ENCODE measurements at regions not wholly inside any gene's neighbourhood (a gene's known extent, or its start where the extent isn't known, plus 50 kb on each side); places are given as distances from the start of the nearest gene placed in this dataset.

- Histone ChIP-seq H3K9me2 (replicated peaks; ENCODE audit: low read length) (no peaks in the 10 kb centered on the region), H4K20me1 (ENCODE audit: low read length) (no peaks in the 10 kb centered on the region), H3K9ac (ENCODE audit: low read length) (no peak overlapping the region), H3K27me3 (ENCODE audit: low read length) (peaks cover 27% of the 10 kb centered on the region; the same call in 1 of the 2 replicates), H3K79me2 (ENCODE audit: low read length) (no peaks in the 10 kb centered on the region), H3K36me3 (ENCODE audit: low read depth, low read length) (no peaks in the 10 kb centered on the region), H3F3A (ENCODE audit: low read length, unreplicated experiment) (no peaks in the 10 kb centered on the region), H3K4me1 (ENCODE audit: insufficient read depth, low read length) (no peaks in the 10 kb centered on the region), H3K27ac (ENCODE audit: low read length) (no peak overlapping the region), H3K4me2 (ENCODE audit: low read length) (no peak overlapping the region), H3K4me3 (ENCODE audit: low read length) (no peak overlapping the region), H2AFZ (ENCODE audit: low read length) (no peak overlapping the region), H3K9me3 (ENCODE audit: low read length) (no peaks in the 10 kb centered on the region)
- intact Hi-C loops (cut with micrococcal nuclease), result no loop called here
- ChIA-PET POLR2A (ENCODE audit: unreplicated experiment) (no interaction called here), CTCF (no interaction called here)
- ATAC-seq, result no peak
- no peak for TF ChIP-seq EZH2phosphoT487 (IDR thresholded peaks at IDR 0.05; ENCODE audit: borderline replicate concordance, low read length)
- DNase-seq, result no peak
- BruUV-seq (replicated peaks), result no TSS peak
These were observed 175.0 kb upstream of the FBXO11 start for GRCh38 chr2:48081317-48081628.

DNA sequence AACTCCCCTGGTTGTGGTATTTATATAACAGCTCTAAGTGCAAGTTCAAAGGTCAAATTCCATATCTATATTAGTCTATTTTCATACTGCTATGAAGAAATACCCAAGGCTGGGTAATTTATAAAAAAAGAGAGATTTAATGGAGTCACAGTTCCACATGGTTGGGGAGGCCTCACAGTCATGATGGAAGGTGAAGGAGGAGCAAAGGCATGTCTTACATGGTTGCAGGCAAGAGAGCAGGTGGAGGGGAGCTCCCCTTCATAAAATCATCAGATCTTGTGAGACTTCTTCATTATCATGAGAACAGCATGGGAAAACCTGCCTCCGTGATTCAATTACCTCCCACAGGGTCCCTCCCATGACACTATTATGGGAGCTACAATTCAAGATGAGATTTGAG is 179.6 kb upstream of the FBXO11 start:
- POLR2A ChIA-PET (ENCODE audit: unreplicated experiment), result no interaction called here
- BruUV-seq (replicated peaks), result no TSS peak

GRCh38 chr2:48088994-48089393 is 182.7 kb upstream of the FBXO11 start:
- no peaks in the 10 kb centered on the region for H3K36me3 ChIP-seq (ENCODE audit: low read depth, low read length)
- H3K9me3 ChIP-seq (ENCODE audit: low read length), result no peaks in the 10 kb centered on the region
- DNase-seq, result no peak
- H3K27ac ChIP-seq (ENCODE audit: low read length), result no peak overlapping the region
- BruUV-seq (replicated peaks), result no TSS peak
- H3F3A ChIP-seq (ENCODE audit: low read length, unreplicated experiment), result no peaks in the 10 kb centered on the region
- CTCF ChIA-PET, result interaction anchor here (0.5 to 1.0 kb wide), 2 partner anchors 9 to 18 kb away, joined by 3 to 5 read pairs; no protein-coding TSS in a partner anchor
- no peak for ATAC-seq
- H4K20me1 ChIP-seq (ENCODE audit: low read length), result no peaks in the 10 kb centered on the region
- H3K9me2 ChIP-seq (replicated peaks; ENCODE audit: low read length), result no peaks in the 10 kb centered on the region
- H2AFZ ChIP-seq (ENCODE audit: low read length), result no peak overlapping the region
- H3K9ac ChIP-seq (ENCODE audit: low read length), result no peak overlapping the region
- no peaks in the 10 kb centered on the region for H3K79me2 ChIP-seq (ENCODE audit: low read length)
- no peak overlapping the region for H3K4me3 ChIP-seq (ENCODE audit: low read length)
- POLR2A ChIA-PET (ENCODE audit: unreplicated experiment), result no interaction called here
- TF ChIP-seq EZH2 (IDR thresholded peaks at IDR 0.05; ENCODE audit: low read length, unreplicated experiment) (no peak), CTCF (conservative IDR thresholded peaks at IDR 0.05; ENCODE audit: low read depth, low read length) (no peak), EZH2phosphoT487 (IDR thresholded peaks at IDR 0.05; ENCODE audit: borderline replicate concordance, low read length) (no peak)
- H3K4me1 ChIP-seq (ENCODE audit: insufficient read depth, low read length), result no peaks in the 10 kb centered on the region; the same call in 1 of the 2 replicates
- H3K4me2 ChIP-seq (ENCODE audit: low read length), result no peak overlapping the region
- 0 out of 2 replicates have a peak, but pooled peaks cover 6% of the 10 kb centered on the region for H3K27me3 ChIP-seq (ENCODE audit: low read length)
- intact Hi-C loops (cut with micrococcal nuclease), result no loop called here

More for the DNA sequence above, 179.6 kb upstream of the FBXO11 start:
- Histone ChIP-seq H3K4me2 (ENCODE audit: low read length) (no peak overlapping the region), H3K4me3 (ENCODE audit: low read length) (no peak overlapping the region), H3F3A (ENCODE audit: low read length, unreplicated experiment) (no peaks in the 10 kb centered on the region), H4K20me1 (ENCODE audit: low read length) (no peaks in the 10 kb centered on the region), H3K27me3 (ENCODE audit: low read length) (peaks cover 10% of the 10 kb centered on the region; the same call in 1 of the 2 replicates), H3K36me3 (ENCODE audit: low read depth, low read length) (no peaks in the 10 kb centered on the region), H3K27ac (ENCODE audit: low read length) (no peak overlapping the region), H3K79me2 (ENCODE audit: low read length) (no peaks in the 10 kb centered on the region), H3K4me1 (ENCODE audit: insufficient read depth, low read length) (no peaks in the 10 kb centered on the region), H3K9me2 (replicated peaks; ENCODE audit: low read length) (no peaks in the 10 kb centered on the region), H2AFZ (ENCODE audit: low read length) (no peak overlapping the region), H3K9ac (ENCODE audit: low read length) (no peak overlapping the region), H3K9me3 (ENCODE audit: low read length) (no peaks in the 10 kb centered on the region)
- no peak for ATAC-seq
- no peak for DNase-seq
- no peak for TF ChIP-seq EZH2 (IDR thresholded peaks at IDR 0.05; ENCODE audit: low read length, unreplicated experiment)
- TF ChIP-seq EZH2phosphoT487 (IDR thresholded peaks at IDR 0.05; ENCODE audit: borderline replicate concordance, low read length), result no peak
- no peak for TF ChIP-seq CTCF (conservative IDR thresholded peaks at IDR 0.05; ENCODE audit: low read depth, low read length)
- intact Hi-C loops (cut with micrococcal nuclease), result no loop called here
- CTCF ChIA-PET, result no interaction called here

All from PC-3 (cell line).